ENCODE measurements at regions not wholly inside any gene's neighbourhood (a gene's known extent, or its start where the extent isn't known, plus 50 kb on each side); places are given as distances from the start of the nearest gene placed in this dataset.
"Not testable (repeated sequence)": the region's sequence is repeated elsewhere in the genome, so short reads cannot be mapped to it uniquely, and the experiment has no call there.

DNA sequence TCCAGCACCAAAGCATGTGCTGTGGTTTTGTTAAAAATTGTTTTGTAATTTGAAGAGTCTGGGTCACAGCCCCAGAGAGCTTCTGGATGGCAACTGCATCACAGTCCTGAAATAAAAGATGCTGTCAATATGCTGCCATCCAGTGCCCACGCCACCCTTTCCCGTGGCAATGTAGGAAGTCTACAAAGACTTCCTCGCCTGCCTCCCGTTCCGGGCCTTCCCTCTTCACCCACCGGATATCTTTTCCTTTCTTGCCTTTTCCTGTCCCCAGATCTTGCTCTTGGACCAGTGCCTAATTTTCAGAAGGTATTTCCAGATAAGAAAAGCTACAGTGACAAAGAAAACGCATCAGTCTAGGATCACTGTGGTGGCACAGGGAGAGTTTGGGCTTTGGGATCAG lies 85.3 kb upstream of the RNU6-1 start:
- no peaks in the 10 kb centered on the region for H3K27me3 ChIP-seq
- no peaks in the 10 kb centered on the region for H3K4me1 ChIP-seq
- H3K27ac ChIP-seq, result no peak overlapping the region
- 75% methylated on average over 7 of the region's 7 CpGs for WGBS
- no peaks in the 10 kb centered on the region for H3K9me3 ChIP-seq
- H3K4me3 ChIP-seq, result no peak overlapping the region
- H3K36me3 ChIP-seq, result no peaks in the 10 kb centered on the region
- no peak for TF ChIP-seq POLR2A (IDR thresholded peaks at IDR 0.05)
- TF ChIP-seq EP300 (IDR thresholded peaks at IDR 0.05), result no peak
- no peak for TF ChIP-seq POLR2AphosphoS5 (IDR thresholded peaks at IDR 0.05)
- no peak for TF ChIP-seq CTCF (IDR thresholded peaks at IDR 0.05)
- no peak for DNase-seq (ENCODE audit: low spot score in 2 of 2)

- H3K27me3 ChIP-seq, result no peaks in the 10 kb centered on the region
- no peaks in the 10 kb centered on the region for H3K9me3 ChIP-seq
- DNase-seq (ENCODE audit: low spot score in 2 of 2), result no peak
- no peaks in the 10 kb centered on the region for H3K36me3 ChIP-seq
- TF ChIP-seq EP300 (IDR thresholded peaks at IDR 0.05) (no peak), CTCF (IDR thresholded peaks at IDR 0.05) (no peak), POLR2AphosphoS5 (IDR thresholded peaks at IDR 0.05) (no peak), POLR2A (IDR thresholded peaks at IDR 0.05) (no peak)
- no peak overlapping the region for H3K4me3 ChIP-seq
- H3K4me1 ChIP-seq, result no peaks in the 10 kb centered on the region
- H3K27ac ChIP-seq, result no peak overlapping the region
- 48% methylated on average over 9 of the region's 9 CpGs for WGBS
Observed at GRCh38 chr15:67927501-67928168, 87.8 kb upstream of the RNU6-1 start.

DNA sequence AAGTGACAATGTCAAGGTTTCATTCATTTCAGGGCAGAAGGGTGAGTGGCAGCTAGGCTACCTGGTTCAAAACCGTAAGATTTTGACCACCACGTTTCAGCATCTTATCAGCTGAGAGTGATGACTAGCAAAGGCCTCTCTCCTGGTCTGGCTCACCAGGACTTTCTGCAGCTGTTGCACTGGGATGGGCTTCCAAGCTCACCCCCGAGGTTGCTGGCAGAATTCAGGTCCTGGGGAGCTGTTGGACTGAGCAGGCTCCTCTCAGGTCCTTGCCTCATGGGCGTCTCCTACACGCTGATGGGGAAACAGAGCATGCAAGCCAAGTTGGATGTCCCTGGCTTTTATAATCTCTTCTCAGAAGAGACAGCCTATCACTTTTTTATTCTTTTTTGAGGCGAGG lies 88.8 kb upstream of the RNU6-1 start:
- Histone ChIP-seq H3K27ac (no peak overlapping the region), H3K4me1 (no peaks in the 10 kb centered on the region), H3K4me3 (no peak overlapping the region), H3K27me3 (no peaks in the 10 kb centered on the region), H3K9me3 (no peaks in the 10 kb centered on the region), H3K36me3 (no peaks in the 10 kb centered on the region)
- TF ChIP-seq POLR2A (IDR thresholded peaks at IDR 0.05) (no peak), CTCF (IDR thresholded peaks at IDR 0.05) (no peak), POLR2AphosphoS5 (IDR thresholded peaks at IDR 0.05) (no peak), EP300 (IDR thresholded peaks at IDR 0.05) (no peak)
- DNase-seq (ENCODE audit: low spot score in 2 of 2), result no peak
- 79% methylated on average over 3 of the region's 6 CpGs for WGBS

DNA sequence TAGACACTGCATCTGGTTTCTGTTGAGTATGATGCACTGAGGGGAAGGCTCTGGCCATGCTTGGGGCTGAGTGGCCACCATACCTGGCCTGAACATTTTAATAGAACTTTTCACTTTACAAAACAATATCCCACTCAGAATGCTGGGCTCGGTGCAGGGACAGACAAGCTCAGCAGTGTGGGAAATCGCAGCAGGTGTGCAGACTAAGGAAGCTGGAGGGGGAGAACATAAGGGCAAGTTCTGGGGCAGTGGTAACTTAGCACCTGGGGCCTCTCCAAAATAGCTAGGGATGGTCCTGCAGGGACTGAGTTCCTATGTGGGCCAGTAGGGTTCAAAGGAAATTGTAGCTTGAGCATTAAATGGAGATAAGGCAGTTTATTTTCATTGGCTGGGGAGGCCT lies 90.9 kb upstream of the RNU6-1 start:
- no peaks in the 10 kb centered on the region for H3K36me3 ChIP-seq
- TF ChIP-seq POLR2AphosphoS5 (IDR thresholded peaks at IDR 0.05) (no peak), EP300 (IDR thresholded peaks at IDR 0.05) (no peak), CTCF (IDR thresholded peaks at IDR 0.05) (no peak), POLR2A (IDR thresholded peaks at IDR 0.05) (no peak)
- H3K4me1 ChIP-seq, result no peaks in the 10 kb centered on the region
- H3K4me3 ChIP-seq, result no peak overlapping the region
- no peak for DNase-seq (ENCODE audit: low spot score in 2 of 2)
- H3K9me3 ChIP-seq, result no peaks in the 10 kb centered on the region
- WGBS, result 97% methylated on average over 2 of the region's 2 CpGs
- no peaks in the 10 kb centered on the region for H3K27me3 ChIP-seq
- H3K27ac ChIP-seq, result no peak overlapping the region

DNA sequence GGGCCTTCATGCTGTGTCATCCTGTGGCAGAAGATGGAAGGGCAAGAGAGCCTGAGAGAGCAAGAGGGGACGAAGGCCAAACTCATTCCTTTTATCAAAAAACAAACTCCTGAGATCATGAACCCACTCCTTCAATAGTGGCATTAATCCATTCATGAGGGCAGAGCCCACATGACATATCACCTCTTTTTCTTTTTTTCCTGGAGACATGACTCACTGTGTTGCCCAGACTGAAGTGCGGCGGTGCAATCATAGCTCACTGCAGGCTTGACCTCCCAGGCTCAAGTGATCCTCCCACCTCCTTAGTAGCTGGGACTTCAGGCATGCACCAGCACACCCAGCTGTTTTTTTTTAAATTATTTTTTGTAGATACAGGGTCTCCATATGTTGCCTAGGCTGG lies 92.0 kb upstream of the RNU6-1 start:
- DNase-seq (ENCODE audit: low spot score in 2 of 2), result no peak
- Histone ChIP-seq H3K4me3 (no peak overlapping the region), H3K4me1 (no peaks in the 10 kb centered on the region), H3K27ac (no peak overlapping the region), H3K9me3 (no peaks in the 10 kb centered on the region), H3K36me3 (no peaks in the 10 kb centered on the region), H3K27me3 (no peaks in the 10 kb centered on the region)
- 93% methylated on average over 3 of the region's 3 CpGs for WGBS
- TF ChIP-seq CTCF (IDR thresholded peaks at IDR 0.05), result no peak
- no peak for TF ChIP-seq POLR2A (IDR thresholded peaks at IDR 0.05)
- no peak for TF ChIP-seq EP300 (IDR thresholded peaks at IDR 0.05)
- TF ChIP-seq POLR2AphosphoS5 (IDR thresholded peaks at IDR 0.05), result no peak

DNA sequence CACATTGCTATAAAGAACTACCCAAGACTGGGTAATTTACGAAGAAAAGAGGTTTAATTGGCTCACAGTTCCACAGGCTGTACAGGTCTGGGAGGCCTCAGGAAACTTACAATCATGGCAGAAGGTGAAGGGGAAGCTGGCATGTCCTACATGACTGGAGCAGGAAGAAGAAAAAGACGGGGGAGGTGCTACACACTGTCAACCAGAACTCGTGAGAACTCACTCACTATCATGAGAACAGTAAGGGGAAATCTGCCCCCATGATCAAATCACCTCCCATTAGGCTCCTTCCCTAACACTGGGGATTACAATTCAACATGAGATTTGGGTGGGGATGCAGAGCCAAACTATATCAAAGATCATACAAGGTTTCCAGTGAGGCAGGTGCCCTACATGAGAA lies 94.3 kb upstream of the RNU6-1 start:
- 78% methylated on average over 3 of the region's 3 CpGs for WGBS
- not testable (repeated sequence) for H3K4me3 ChIP-seq; H3K27ac ChIP-seq; DNase-seq (ENCODE audit: low spot score in 2 of 2); H3K4me1 ChIP-seq; H3K36me3 ChIP-seq; H3K27me3 ChIP-seq; H3K9me3 ChIP-seq
